Smooth muscle cell (in vitro differentiated cells): ENCODE measurements at regions not wholly inside any gene's neighbourhood (a gene's known extent, or its start where the extent isn't known, plus 50 kb on each side); places are given as distances from the start of the nearest gene placed in this dataset.
"Not testable (repeated sequence)": the region's sequence is repeated elsewhere in the genome, so short reads cannot be mapped to it uniquely, and the experiment has no call there.

Experiments used
- DNase-seq: peaks from one replicate; lab custom pipeline; 2025; ENCODE audit not compliant: unreplicated experiment; lab: John Stamatoyannopoulos, UW
- H2AFZ ChIP-seq: fragments of 200-600 bp; sonication (generic); 2 replicates; pipeline ENCODE4 v1.6.0; 2016; ENCODE audit warnings: antibody characterized with exemption, low read depth, mild to moderate bottlenecking
- H3F3A ChIP-seq: fragments of 200-600 bp; sonication (generic); 2 replicates; pipeline ENCODE4 v1.6.0; 2017; ENCODE audit warnings: antibody characterized with exemption, low read depth
- H3K27ac ChIP-seq: fragments of 200-600 bp; sonication (generic); 2 replicates; pipeline ENCODE4 v1.5.1; 2016; ENCODE audit warnings: low read depth, mild to moderate bottlenecking
- H3K27me3 ChIP-seq: fragments of 200-600 bp; sonication (generic); 2 replicates; pipeline ENCODE4 v1.6.1; 2016; ENCODE audit warnings: low read depth, mild to moderate bottlenecking
- H3K36me3 ChIP-seq: fragments of 200-600 bp; sonication (generic); 2 replicates; pipeline ENCODE4 v1.5.1; 2016; ENCODE audit warnings: low read depth
- H3K4me1 ChIP-seq: fragments of 200-600 bp; sonication (generic); 2 replicates; pipeline ENCODE4 v1.5.1; 2016; ENCODE audit warnings: low read depth
- H3K4me2 ChIP-seq: fragments of 200-600 bp; sonication (generic); 2 replicates; pipeline ENCODE4 v1.6.0; 2016; ENCODE audit warnings: mild to moderate bottlenecking
- H3K4me3 ChIP-seq: fragments of 200-600 bp; sonication (generic); 2 replicates; pipeline ENCODE4 v1.5.1; 2016; ENCODE audit warnings: mild to moderate bottlenecking
- H3K79me2 ChIP-seq: fragments of 200-600 bp; sonication (generic); 2 replicates; pipeline ENCODE4 v1.6.0; 2016; ENCODE audit warnings: low read depth, mild to moderate bottlenecking
- H3K9ac ChIP-seq: fragments of 200-600 bp; sonication (generic); 2 replicates; pipeline ENCODE4 v1.6.0; 2016; ENCODE audit warnings: low read depth
- H3K9me3 ChIP-seq: fragments of 200-600 bp; sonication (generic); replicated peaks from 2 replicates; pipeline ENCODE4 v1.5.1; 2016; ENCODE audit warnings: low read depth
- H4K20me1 ChIP-seq: fragments of 200-600 bp; sonication (generic); 2 replicates; pipeline ENCODE4 v1.6.0; 2016; ENCODE audit warnings: low read depth
- CTCF ChIP-seq: fragments of 200-600 bp; sonication (generic); IDR thresholded peaks from 2 replicates; pipeline ENCODE4 v1.5.1; 2017; ENCODE audit warnings: borderline replicate concordance, mild to moderate bottlenecking, antibody characterized with exemption; ENCODE audit not compliant: insufficient read depth, poor library complexity, severe bottlenecking
- WGBS: methylation state at CpG from one replicate; pipeline ENCODE4 v1.1.7; 2016; ENCODE audit warnings: low lambda C conversion rate; 5-methylcytosine and 5-hydroxymethylcytosine counted together

GRCh38 chr9:90070931-90071660, 466.3 kb downstream of the GADD45G start:
- Histone ChIP-seq H3K4me2 (no peak overlapping the region), H3K79me2 (no peaks in the 10 kb centered on the region), H3K4me3 (no peak overlapping the region), H3K9ac (no peak overlapping the region), H3K36me3 (no peaks in the 10 kb centered on the region), H2AFZ (no peak overlapping the region), H4K20me1 (no peaks in the 10 kb centered on the region), H3K27me3 (no peaks in the 10 kb centered on the region), H3F3A (no peaks in the 10 kb centered on the region), H3K27ac (no peak overlapping the region), H3K4me1 (no peaks in the 10 kb centered on the region), H3K9me3 (no peaks in the 10 kb centered on the region)
- TF ChIP-seq CTCF = no peak
- 88% methylated on average over 7 of the region's 7 CpGs for WGBS
- no peak for DNase-seq

DNA sequence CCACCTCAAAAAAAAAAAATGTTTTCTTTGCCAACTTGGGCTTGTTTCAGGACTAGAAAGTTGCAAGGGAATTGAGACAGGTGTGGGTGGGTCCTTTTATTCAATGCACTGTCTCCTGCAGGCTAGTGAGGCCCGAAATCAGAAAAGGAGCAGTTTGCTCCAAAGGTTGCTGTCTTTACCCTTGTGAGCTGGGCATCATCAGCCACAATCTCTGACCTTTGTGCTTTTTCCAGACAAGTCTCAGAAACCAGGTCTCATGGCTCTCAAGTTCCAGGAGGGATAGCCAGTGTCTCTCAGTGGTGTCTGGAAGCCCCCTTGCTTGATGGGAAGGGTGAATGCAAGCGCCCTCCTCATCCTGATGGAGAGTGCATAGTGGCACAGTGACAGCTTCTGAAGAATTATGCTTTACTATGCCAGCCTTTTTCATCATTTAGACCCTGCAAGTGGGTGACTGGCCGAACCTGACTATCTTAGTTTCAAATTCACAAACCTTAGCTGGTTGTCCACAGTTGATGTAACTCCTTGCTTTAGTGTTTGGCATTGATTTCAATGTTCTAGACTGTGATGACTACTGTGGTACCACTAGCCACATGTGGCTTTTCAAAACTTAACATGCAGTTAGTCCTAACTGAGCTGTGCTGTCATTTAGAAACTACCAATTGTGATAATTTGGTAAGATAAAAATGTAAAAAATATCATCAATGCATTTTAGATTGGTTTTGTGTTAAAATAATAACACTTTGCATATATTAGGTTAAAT, 468.6 kb downstream of the GADD45G start:
- Histone ChIP-seq H4K20me1 (no peaks in the 10 kb centered on the region), H3K9ac (no peak overlapping the region), H3K79me2 (no peaks in the 10 kb centered on the region), H3K9me3 (no peaks in the 10 kb centered on the region), H3K36me3 (no peaks in the 10 kb centered on the region), H3K27ac (no peak overlapping the region), H3K4me1 (no peaks in the 10 kb centered on the region), H3K27me3 (no peaks in the 10 kb centered on the region), H3K4me2 (no peak overlapping the region), H3K4me3 (no peak overlapping the region), H2AFZ (no peak overlapping the region), H3F3A (no peaks in the 10 kb centered on the region)
- no peak for DNase-seq
- WGBS = 100% methylated on average over 3 of the region's 3 CpGs
- no peak for TF ChIP-seq CTCF

- Histone ChIP-seq H3K27ac (no peak overlapping the region), H3K79me2 (no peaks in the 10 kb centered on the region), H3K36me3 (no peaks in the 10 kb centered on the region), H3K9ac (no peak overlapping the region), H3K4me2 (no peak overlapping the region), H3K27me3 (no peaks in the 10 kb centered on the region), H4K20me1 (no peaks in the 10 kb centered on the region), H2AFZ (no peak overlapping the region), H3K4me3 (no peak overlapping the region), H3K9me3 (no peaks in the 10 kb centered on the region), H3K4me1 (no peaks in the 10 kb centered on the region), H3F3A (no peaks in the 10 kb centered on the region)
- no peak for TF ChIP-seq CTCF
- 92% methylated on average over 6 of the region's 6 CpGs for WGBS
- DNase-seq = no peak
These were observed 469.6 kb downstream of the GADD45G start for GRCh38 chr9:90074316-90074962.

GRCh38 chr9:90077598-90077997, 472.8 kb downstream of the GADD45G start:
- H3K27me3 ChIP-seq, H3K36me3 ChIP-seq, H3K4me3 ChIP-seq, H2AFZ ChIP-seq, H3K9ac ChIP-seq, H4K20me1 ChIP-seq, H3K4me2 ChIP-seq, H3K9me3 ChIP-seq, DNase-seq, H3K4me1 ChIP-seq, H3K79me2 ChIP-seq, H3K27ac ChIP-seq, H3F3A ChIP-seq: not testable (repeated sequence)
- 80% methylated on average over 3 of the region's 3 CpGs for WGBS
